Psoas muscle (tissue), 7 donors: ENCODE measurements at regions not wholly inside any gene's neighbourhood (a gene's known extent, or its start where the extent isn't known, plus 50 kb on each side); places are given as distances from the start of the nearest gene placed in this dataset.

ENCODE experiments used
- ATAC-seq, 4 donors: fragments of 200-7000 bp; cut with Tn5 transposase; one replicate each; pipeline ENCODE4 v1.9.1; 2020; ENCODE audit warnings: moderate library complexity in 3 of 4, mild to moderate bottlenecking in 2 of 4
- DNase-seq, 2 donors: peaks; one replicate each; pipeline ENCODE4 v3.0.0-alpha.2; 2020
- H3K27ac ChIP-seq: fragments of 200-600 bp; one replicate; pipeline ENCODE4 v1.8.0; 2022
- H3K27me3 ChIP-seq, 3 donors: fragments of 200-600 bp in 1 of 3; one replicate each; pipeline versions ENCODE4 v1.6.1 to v1.8.0; 2013 to 2022; ENCODE audit warnings: low read length in 2 of 3, mild to moderate bottlenecking in 2 of 3, moderate library complexity in 1 of 3; ENCODE audit not compliant: insufficient read depth in 3 of 3
- H3K36me3 ChIP-seq, 2 donors: fragments of 200-600 bp in 1 of 2; one replicate each; pipeline versions ENCODE4 v1.6.1 to v1.8.0; 2013 to 2022; ENCODE audit warnings: low read depth in 1 of 2, mild to moderate bottlenecking in 1 of 2, moderate library complexity in 1 of 2; ENCODE audit not compliant: insufficient read depth in 1 of 2
- H3K4me1 ChIP-seq: fragments of 200-600 bp; one replicate; pipeline ENCODE4 v1.8.0; 2022
- H3K4me3 ChIP-seq: fragments of 200-600 bp; one replicate; pipeline ENCODE4 v1.8.0; 2022; ENCODE audit warnings: mild to moderate bottlenecking
- H3K9me3 ChIP-seq: fragments of 200-600 bp; one replicate; pipeline ENCODE4 v1.8.0; 2022
- WGBS, 3 donors: extraction: QIAGEN DNeasy Blood & Tissue Kit; methylation state at CpG; one replicate each; pipeline versions ENCODE4 v1.1.6 to v1.1.7; 2013; 5-methylcytosine and 5-hydroxymethylcytosine counted together
- intact Hi-C, 2 donors: fragments of 100-400 bp; cut with DNase I; formaldehyde crosslinking; loops; one replicate each; pipeline versions ENCODE4 v1.11.0 to v1.14.2; 2022
- TF ChIP-seq, protein P1 (sequence below): fragments of 200-600 bp; IDR thresholded peaks from one replicate; pipeline ENCODE4 v1.8.0; 2022; ENCODE audit warnings: antibody characterized with exemption
- donor health status: healthy with polysubstance abuse.
- donor health status: DM: no; HTN: no; CAD: no; lungs with moderate emphysema.
- donor health status: Bipolar disorder and iron deficiency.
- donor health status: healthy.
- donor health status: DM: yes; HTN: yes; CAD: no.
- donor health status: DM: no; HTN: no; CAD: no.
- donor health status: DM: yes; HTN: yes; CAD: no.

DNA sequence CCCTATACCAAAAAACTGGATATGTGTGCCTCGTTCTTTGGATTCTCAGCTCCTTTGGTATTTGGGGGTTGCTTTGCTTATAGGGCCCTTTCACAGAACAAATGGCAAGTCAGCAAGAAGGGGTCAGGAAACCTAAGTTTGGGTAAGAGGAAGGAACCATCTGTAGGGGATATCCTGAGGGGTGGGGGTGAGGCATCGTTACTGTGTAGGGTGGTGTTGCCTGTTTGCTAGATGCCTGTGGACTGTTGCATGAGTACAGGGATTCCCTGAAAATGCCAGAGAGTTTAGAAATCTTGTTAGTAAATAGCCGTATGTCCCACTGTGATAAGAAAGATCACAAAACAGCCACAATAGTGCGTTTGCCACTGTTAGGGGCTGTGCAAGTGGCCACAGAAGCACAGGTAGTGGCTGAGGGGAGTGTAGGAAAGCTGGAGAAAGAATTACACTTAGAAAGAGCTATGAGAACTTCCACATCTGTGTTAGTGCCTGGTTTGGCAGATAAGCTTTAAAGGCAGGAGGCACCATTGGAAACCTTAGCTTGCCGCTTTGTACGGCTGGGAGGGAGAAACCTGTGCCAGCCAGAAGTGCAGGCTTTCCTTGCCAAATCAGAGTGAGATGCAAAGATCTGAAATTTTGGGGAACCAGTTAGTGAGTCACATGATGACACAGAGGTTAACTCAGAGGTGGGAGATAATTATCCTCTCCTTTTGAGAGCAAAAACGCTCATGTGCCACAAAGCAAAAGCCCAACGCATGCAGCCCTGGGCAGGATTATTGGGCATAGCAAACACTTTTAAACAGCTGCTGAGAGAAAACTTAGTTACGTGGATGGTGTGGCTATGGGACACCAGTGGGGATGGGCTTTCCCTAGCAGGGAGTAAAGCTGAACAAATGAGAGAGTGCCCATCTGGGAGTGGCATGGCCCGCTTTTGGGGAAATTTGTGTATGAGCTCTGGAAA lies 343.7 kb downstream of the ARAP2 start:
- H3K36me3 ChIP-seq, result no peaks in the 10 kb centered on the region
- no peak for DNase-seq
- ATAC-seq, result no peak
- no peaks in the 10 kb centered on the region for H3K9me3 ChIP-seq
- H3K4me3 ChIP-seq, result no peak overlapping the region
- no peaks in the 10 kb centered on the region for H3K4me1 ChIP-seq
- TF ChIP-seq, protein P1, sequence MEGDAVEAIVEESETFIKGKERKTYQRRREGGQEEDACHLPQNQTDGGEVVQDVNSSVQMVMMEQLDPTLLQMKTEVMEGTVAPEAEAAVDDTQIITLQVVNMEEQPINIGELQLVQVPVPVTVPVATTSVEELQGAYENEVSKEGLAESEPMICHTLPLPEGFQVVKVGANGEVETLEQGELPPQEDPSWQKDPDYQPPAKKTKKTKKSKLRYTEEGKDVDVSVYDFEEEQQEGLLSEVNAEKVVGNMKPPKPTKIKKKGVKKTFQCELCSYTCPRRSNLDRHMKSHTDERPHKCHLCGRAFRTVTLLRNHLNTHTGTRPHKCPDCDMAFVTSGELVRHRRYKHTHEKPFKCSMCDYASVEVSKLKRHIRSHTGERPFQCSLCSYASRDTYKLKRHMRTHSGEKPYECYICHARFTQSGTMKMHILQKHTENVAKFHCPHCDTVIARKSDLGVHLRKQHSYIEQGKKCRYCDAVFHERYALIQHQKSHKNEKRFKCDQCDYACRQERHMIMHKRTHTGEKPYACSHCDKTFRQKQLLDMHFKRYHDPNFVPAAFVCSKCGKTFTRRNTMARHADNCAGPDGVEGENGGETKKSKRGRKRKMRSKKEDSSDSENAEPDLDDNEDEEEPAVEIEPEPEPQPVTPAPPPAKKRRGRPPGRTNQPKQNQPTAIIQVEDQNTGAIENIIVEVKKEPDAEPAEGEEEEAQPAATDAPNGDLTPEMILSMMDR, result no peak
- intact Hi-C loops, result no loop called here
- H3K27me3 ChIP-seq, result no peaks in the 10 kb centered on the region
- 73 to 80% (median 74%) methylated on average over 10 of the region's 10 CpGs for WGBS, 3 donors
- H3K27ac ChIP-seq, result no peak overlapping the region

- 63 to 78% (median 65%) methylated on average over 2 of the region's 2 CpGs for WGBS, 3 donors
- Histone ChIP-seq H3K27ac (no peak overlapping the region), H3K4me3 (no peak overlapping the region), H3K36me3 (no peaks in the 10 kb centered on the region), H3K27me3 (no peaks in the 10 kb centered on the region), H3K4me1 (no peaks in the 10 kb centered on the region), H3K9me3 (no peaks in the 10 kb centered on the region)
- DNase-seq, result no peak
- TF ChIP-seq, protein P1, result no peak
- intact Hi-C loops, result no loop called here
- no peak for ATAC-seq
Measured at GRCh38 chr4:35912174-35912573, 332.1 kb downstream of the ARAP2 start.

GRCh38 chr4:35918491-35918977 lies 325.8 kb downstream of the ARAP2 start:
- H3K27me3 ChIP-seq, result no peaks in the 10 kb centered on the region
- no peaks in the 10 kb centered on the region for H3K9me3 ChIP-seq
- intact Hi-C loops, result no loop called here
- H3K4me1 ChIP-seq, result no peaks in the 10 kb centered on the region
- no peak overlapping the region for H3K4me3 ChIP-seq
- WGBS, 3 donors, result 70 to 78% (median 70%) methylated on average over 1 of the region's 1 CpG
- ATAC-seq (no peak), DNase-seq (no peak)
- H3K27ac ChIP-seq, result no peak overlapping the region
- H3K36me3 ChIP-seq, result no peaks in the 10 kb centered on the region
- TF ChIP-seq, protein P1, result no peak

- 65 to 81% (median 69%) methylated on average over 3 of the region's 3 CpGs for WGBS, 3 donors
- no peaks in the 10 kb centered on the region for H3K9me3 ChIP-seq
- no peaks in the 10 kb centered on the region for H3K4me1 ChIP-seq
- ATAC-seq, result no peak
- H3K27me3 ChIP-seq, result no peaks in the 10 kb centered on the region
- TF ChIP-seq, protein P1, result no peak
- no peak overlapping the region for H3K4me3 ChIP-seq
- no peaks in the 10 kb centered on the region for H3K36me3 ChIP-seq
- intact Hi-C loops, result no loop called here
- H3K27ac ChIP-seq, result no peak overlapping the region
- DNase-seq, result no peak
Measured at GRCh38 chr4:35925806-35926205, 318.5 kb downstream of the ARAP2 start.
